ENCODE measurements at regions not wholly inside any gene's neighbourhood (a gene's known extent, or its start where the extent isn't known, plus 50 kb on each side); places are given as distances from the start of the nearest gene placed in this dataset.
"Not testable (repeated sequence)": the region's sequence is repeated elsewhere in the genome, so short reads cannot be mapped to it uniquely, and the experiment has no call there.

DNA sequence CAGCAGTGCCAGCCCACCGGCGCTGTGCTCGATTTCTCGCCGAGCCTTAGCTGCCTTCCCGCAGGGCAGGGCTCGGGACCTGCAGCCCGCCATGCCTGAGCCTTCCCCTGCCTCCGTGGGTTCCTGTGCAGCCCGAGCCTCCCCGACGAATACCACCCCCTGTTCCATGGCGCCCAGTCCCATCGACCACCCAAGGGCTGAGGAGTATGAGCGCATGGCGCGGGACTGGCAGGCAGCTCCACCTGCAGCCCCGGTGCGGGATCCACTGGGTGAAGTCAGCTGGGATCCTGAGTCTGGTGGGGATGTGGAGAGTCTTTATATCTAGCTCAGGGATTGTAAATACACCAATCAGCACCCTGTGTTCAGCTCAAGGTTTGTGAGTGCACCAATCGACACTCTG lies 80.2 kb upstream of the TMEM178A start:
- not testable (repeated sequence) for TF ChIP-seq EZH2 (IDR thresholded peaks at IDR 0.05); POLR2AphosphoS5 (IDR thresholded peaks at IDR 0.05; ENCODE audit: borderline replicate concordance, low read depth, low read length); FOXP2 (optimal IDR thresholded peaks at IDR 0.05; ENCODE audit: control extremely low read depth, extremely low read length, insufficient read depth)
